Epidermal melanocyte (primary cell): ENCODE measurements at regions not wholly inside any gene's neighbourhood (a gene's known extent, or its start where the extent isn't known, plus 50 kb on each side); places are given as distances from the start of the nearest gene placed in this dataset.

Source experiments
- DNase-seq: peaks from one replicate; pipeline ENCODE4 v3.0.0; 2011; ENCODE audit warnings: low spot score; ENCODE audit not compliant: insufficient read length

DNA sequence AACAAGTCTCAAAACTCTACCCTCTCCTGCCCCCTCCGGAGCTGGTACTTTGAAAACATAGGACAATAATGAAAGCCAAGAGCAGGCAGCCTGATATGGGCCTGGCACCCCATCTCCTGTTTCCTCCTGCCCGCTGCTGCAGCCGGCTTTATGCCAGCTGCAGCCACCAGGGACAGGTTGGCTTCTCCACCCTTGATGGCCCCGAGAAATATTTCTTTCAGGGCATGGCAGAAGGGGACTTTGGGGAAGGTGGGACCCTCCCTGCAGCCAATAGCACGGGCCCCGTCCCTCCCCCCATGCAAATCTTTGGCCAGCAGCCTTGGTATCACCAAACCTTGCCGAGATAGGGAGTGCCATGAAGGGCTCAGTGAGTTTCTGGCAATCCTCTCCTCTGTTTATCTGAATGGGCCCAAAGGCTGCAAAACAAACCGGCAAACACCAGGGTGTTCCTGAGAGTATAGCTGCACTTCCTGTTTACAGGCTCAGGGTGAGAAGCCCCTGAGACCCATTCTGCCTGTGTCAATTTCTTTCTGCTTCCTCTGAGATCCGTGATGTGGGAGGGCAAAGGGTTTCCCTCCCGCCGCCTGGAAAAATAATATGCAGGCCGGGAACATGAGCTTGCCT lies 73.4 kb upstream of the BOD1 start:
- no peak for DNase-seq

DNA sequence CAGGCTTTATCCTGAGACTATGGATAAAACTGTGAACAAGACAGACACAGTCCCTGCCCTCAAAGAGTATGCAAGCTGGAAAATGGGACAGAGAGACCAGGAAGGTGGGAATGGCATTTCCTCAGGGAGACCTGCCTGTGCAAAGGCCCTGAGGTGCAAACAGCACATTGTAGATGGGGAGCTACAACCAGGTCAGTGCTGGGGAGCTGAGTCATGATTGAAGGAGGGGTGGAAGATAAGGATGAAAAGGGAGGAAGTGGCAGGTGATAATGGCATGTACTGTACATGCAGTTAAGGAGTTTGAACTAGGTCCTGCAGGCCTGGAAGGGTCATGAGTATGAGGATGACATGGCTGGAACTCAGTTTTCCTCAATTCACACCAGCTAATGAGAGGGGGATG lies 75.5 kb upstream of the BOD1 start:
- no peak for DNase-seq

DNA sequence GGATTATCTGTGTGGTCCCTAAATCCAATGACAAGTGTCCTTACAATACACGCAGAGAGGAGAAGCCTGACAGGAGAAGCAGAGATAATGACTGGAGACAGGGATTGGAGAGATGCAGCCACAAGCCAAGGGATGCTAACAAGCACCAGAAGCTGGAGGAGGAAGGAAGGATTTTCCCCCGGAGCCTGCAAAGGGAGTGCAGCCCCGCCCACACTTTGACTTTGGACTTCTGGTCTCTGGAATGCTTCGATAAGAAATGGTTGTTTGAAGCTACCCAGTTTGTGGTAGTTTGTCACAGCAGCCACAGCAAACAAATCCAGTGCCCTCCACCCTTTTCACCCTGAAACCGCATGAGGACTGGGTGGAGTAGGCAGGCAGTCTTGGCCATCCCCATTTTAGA lies 77.2 kb upstream of the BOD1 start:
- DNase-seq = no peak

DNA sequence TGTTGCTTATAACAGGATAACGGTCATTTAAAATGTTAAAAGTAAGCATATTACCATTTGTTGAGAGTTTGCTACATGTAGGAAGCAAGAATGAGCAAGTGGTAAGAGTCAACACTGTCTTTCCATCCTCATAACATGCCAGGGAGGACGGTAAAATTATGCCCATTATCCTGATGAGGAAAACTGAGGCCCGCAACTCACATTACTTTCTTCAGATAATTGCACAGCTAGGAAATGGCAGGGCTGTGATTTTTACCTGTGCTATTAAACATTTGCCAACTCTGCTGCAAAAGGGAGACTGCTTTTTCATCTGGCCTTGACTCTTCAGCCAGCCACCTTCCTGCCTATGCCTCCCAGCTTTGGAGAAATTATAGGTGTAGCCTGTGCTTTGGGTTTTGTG lies 79.8 kb upstream of the BOD1 start:
- DNase-seq = no peak

DNA sequence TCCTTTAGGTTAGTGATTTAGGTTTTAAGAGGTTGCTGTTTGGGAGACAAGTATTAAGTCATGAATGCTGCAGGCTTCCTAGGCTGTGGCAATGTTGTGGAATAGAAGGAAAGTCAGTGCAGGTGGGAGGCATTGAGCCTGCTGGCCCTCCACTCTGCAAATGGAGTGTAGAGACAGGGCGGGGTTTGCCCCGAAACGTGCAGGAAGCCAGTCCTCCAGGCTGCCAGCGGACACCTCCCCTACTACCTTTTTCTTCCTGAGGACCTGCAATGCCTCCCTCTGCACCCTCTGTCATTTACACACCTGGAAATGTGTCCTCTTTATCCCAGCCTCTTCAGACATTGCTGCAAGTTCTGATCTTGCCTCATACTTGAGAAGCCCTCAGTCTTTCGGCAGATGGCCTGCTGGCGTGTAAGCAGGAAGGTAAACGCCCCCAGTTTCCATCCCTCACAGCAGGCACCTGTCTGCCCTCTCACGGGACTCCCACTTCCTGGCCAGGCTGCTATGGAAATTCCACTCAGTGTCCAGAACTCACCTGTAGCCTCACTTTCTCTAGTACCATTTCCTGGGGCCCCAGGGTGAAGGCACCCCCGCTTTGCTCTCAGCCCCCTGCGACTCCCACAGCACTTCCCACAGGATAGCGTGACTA lies 81.6 kb upstream of the BOD1 start:
- no peak for DNase-seq

DNA sequence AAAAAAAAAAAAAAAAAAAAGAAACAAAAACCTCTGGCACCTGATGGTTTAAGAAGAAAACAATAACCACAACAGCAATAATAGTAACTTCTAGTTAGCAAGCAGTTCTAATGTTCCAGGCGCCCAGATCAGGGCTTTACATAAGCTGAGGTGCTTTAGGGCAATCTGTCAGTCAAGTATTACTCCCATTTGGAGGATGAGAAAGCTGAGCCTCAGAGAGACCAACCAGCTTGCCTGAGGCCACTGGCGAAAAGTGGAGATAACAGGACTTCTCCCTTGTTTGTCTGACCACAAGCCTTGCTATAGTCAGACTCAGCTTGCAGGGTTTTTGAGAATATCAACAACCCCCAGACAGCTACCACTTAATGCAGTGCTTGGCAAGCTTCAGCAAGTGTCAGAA lies 83.5 kb upstream of the BOD1 start:
- no peak for DNase-seq

DNA sequence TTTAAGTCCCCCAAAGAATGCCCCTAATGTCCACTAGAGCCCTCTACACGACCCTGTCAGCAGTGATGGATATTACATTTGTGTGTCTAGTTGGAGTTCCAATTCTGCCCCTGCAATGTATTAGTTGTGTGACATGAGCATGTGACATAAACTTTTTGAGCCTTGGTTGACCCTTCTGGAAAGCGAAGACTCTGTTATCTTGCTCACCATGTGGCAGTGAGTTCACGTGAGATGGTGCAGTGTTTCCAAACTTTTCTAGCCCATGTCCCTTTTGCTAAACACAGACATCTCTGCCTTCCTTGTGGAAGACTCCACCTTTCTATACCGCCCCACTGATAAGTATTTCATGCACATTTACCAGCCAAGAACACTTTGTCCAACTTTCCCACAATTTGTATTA lies 87.0 kb upstream of the BOD1 start:
- no peak for DNase-seq

DNA sequence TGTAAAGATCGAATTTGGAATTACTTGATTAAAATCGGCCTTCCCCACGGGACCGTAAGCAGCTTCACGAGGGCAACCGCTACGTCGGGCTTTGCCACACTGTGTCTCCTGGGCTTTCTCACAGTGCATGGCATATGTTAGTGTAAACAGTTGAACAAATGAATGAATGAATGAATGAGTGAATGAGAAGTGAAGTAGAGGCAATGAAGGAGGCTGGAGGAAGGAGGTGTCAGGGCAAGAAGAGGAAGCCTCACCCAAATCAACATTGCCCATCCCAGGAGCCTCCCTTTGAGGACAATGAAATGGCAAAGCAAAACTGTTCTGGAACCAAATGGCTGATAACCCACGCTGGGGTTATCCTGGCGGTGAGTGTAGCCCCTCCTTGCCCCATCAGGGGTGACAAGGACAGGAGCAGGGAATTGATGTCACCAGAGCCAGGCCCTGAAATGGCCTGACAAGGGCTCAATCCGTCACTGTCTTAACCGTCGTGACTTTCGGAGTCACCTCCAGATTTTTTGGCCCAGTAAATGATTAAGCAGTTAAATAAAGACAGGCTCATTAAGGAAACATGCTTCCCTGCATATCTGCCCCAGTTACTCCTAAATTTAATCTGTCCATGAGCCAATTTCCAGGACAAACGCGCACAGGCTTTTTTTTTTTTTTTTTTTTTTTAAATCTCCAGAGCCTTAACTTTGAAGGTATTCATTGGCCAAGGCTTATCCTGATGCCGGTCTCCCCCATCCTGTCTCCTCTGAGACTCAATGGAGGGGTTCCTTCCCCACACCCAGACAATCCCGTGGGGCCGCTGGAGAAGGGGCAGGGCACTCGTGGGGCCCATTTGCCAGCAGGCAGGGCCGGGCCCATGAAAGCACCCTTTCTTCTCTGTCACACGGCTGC lies 88.4 kb upstream of the BOD1 start:
- no peak for DNase-seq

DNA sequence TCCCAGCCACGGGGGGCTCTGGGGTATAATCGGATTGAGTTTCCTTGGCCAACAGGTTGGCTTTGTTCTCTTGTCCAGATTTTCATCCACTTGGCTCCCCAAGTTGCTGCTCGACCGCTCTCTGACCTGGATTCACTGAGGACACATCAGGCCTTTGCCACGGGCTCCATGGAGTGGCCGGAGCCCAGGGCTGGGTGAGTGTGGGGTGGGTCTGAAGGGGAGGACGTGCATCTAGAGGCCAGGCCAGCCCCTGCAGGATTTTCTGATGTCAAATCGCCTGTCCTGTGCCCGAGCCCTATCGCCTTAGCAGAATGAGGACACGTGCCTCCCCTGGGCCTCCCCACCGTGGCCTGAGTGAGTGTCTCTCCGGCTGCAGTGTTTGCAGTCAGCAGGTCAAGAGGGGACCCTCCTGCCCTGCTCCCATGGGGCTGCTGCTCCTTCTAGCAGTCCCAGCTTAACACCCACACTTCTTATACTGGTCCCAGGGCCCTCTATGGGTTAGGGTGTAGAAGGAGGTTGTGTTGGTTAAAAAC lies 89.1 kb upstream of the BOD1 start:
- no peak for DNase-seq

DNA sequence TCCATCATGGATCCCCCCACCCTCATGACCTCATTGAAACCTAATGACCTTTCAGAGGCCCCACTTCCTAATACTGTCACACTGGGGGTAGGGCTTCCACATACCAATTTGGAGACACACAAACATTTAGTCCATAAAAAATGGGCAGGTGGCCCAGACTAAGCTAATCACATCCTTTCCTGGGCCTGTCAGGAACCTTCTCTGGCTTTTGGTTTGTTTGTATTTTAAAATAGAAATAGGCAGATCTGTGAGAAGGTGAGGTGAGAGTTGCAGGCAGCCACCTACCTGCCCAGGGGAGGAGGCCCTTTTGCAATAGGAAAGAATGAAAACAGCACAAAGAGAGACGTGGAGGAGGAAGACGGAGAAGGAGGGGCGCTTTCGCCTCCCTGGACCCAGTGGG lies 90.2 kb upstream of the BOD1 start:
- DNase-seq = no peak

DNA sequence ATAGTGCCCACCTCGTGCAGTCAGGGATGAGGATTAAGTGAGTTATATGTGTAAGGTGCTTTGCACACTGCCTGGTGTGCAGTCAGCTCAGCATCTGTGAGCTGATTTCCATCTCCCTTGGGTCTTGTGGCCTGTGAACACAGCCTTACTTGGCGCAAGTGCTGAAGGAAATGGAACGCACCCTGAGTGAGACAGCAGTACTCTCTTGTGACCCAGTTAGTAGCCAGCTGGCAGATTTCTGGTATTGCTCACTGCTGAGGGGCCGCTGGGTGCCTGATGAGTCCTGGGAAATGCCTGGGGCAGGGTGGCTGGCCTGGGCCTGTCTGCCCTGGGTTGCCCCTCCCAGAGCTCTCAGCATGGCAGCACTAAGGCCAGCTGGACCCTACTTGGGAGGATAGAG lies 90.9 kb upstream of the BOD1 start:
- DNase-seq = peak; percentile 28

DNA sequence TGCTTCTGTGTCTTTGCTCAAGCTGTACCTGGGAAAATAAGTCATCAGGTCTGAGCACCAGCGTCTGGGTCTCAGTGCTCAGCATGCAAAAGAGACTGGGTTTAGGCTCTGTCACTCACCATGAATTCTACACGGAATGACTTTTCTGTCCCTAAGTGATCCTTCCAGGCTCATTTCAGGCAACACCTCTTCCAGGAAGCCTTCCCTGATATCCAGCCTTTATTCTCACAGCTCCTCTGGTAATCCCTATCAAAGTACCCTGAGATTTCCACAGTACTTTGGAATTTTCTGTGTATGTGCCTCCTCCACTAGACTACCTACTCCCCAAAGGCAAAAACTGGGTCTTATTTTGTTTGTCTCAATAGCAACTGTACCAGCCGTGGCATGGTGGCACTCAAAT lies 92.7 kb upstream of the BOD1 start:
- no peak for DNase-seq

DNA sequence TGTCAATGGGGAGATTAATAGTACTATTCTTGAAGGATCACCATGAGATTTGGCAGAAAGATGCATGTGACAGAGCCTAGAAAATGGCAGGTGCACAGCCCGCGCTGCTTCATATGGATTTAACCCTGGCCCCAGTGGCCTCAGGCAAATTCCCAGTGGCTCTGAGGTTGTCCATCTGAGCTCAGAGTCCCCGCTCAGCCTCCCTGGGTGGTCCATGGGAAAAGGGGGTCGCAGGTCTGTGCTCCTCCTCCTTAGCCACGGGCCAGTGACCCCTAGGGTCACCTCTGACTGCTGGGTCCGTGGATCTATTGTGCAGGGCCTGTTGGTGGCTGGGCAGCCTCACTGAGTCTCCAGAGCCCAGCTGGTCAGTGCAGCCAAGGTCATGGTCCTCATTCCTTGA lies 93.3 kb upstream of the BOD1 start:
- no peak for DNase-seq

DNA sequence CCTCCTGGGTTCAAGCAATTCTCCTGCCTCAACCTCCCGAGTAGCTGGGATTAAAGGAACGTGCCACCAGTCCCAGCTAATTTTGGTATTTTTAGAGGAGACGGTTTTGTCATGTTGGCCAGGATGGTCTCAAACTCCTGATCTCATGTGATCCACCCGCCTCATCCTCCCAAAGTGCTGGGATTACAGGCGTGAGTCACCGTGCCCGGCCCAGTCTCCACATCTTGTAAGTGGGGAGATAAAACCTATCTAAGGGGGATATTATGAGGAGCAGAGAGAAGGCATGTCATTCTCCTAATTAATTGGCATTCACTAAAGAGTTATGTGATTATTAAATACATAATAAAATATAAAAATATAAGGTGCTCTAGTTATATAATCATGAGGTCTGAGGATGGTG lies 94.1 kb upstream of the BOD1 start:
- DNase-seq = no peak

DNA sequence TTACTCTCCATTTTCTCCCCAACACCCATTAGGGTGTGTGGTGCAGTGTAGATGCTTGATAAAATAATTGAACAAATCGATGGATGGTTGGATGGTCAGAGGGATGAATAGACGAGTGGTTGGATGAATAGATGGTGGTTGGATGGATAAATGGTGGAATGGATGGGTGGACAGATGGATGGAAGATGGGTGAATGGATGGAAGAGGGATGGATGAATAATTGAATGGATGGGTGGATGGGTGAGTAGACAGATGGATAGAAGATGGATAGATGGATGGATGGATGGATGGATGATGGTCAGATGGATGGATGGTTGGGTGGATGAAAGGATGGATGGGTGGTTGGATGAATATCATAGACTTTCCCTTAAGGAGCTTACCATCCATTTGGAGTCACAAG lies 95.0 kb upstream of the BOD1 start:
- DNase-seq = no peak

DNA sequence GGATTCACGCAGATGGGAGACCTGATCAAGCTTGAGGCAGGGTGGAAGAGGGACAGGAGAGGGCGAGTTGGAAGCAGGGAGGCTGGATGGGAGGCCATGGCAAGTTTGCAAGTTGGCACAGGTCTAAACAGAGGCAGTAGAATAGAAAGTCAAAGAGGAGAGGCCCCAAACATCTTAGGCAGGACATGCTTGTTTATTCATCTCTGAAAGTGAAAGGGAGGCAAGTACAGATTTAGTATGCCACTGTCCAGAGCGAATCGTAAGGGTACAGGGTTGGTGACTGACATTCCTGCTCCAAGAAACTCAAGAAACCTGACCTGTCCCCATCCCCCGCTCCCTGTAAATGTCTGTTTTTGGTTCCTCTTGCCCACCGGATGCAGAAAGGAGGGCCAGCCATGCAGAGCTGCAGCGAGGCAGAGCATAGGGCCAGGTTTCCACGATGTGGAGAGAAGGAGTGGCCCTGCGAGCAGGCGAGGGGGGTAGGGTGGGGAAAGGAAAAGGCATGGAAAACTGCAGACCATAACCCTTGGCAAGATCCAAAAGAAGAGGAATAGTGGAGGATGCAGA lies 96.2 kb upstream of the BOD1 start:
- DNase-seq = no peak

DNA sequence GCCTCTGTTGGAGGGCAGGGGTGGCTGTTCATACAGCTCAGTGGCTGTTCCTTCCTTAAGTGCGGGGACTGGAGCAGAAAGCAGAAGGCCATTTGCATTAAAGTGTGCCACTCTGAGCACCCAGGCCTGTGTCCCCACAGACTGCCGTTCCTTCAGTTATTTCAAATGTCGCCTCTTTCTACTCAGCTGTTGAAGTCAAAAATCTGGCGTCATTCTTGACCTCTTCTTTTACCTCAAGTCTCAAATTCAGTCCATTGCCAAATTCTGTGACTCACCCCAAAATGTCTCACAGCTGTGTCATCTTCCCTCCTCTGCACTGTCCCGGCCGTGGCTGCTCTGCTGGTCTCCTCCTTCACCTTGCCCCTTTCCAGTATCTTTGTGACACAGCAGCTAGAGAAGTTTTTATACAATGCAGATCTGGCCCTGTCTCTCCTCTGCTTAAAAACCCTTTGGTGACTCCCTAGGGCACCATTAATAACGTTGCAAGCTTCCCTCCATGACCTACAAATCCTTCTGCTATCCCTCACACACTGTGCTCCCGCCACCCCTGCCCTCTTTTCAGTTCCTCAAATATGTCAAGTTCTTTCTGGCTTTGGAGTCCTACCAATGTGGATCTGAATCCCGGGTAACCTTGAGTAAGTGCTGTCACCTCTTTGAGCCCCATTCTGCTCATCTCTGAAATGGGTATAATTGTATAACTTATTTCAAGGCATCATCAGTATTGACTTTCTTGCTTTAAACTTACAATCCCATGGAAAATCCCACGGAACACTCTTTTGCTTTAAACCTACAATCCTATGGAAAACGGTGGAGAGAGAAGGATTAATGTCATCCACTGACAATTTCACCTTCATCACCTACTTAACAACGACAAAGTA lies 98.3 kb upstream of the BOD1 start:
- DNase-seq = peak; percentile 45

DNA sequence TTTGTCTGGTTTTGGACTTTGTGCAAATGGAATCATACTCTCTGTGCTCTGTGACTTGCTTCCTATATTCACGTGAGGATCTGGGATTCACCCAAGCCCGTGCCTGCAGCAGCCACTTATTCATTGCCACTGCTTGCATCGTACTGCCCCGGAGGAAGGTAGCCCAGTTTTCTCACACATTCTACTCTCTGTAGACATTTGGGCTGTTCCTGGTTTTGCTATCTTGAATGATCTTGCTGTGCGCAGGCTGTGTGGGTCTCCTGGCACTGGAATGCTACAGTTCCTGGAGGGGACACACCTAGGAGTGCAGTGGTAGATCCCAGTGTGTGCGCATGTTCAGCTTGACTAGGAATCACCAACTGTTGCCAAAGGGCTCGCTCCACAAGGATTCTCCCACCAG lies 99.2 kb upstream of the BOD1 start:
- DNase-seq = no peak

DNA sequence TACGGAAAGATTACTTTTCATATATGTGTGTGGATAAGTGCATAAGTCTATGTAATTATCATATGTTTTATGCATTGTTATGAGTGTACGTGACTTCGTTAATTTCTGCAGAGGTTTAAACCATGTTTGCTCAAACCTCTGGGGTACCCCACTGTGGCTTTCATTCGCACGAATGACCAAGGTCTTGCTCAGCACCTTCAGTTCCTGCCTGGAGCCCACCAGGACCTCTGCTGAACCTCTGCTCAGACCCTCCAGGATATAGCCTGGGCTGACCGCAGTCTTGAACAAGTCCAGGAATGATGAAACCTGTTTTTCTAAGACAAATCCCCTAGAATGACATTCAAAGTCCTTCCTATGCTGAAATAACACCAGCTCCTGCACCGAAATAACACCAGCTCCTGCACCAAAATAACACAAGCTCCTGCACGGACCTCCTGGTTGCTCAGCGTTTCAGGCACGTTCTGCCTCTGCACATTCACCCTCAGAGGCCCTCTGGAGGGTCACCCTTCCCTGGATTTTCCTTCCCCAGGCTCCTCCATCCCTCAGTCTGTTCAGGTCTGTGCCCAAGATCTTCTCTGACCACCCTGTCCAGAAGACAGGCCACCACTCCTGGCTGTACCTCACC lies 99.7 kb upstream of the BOD1 start:
- DNase-seq = no peak

DNA sequence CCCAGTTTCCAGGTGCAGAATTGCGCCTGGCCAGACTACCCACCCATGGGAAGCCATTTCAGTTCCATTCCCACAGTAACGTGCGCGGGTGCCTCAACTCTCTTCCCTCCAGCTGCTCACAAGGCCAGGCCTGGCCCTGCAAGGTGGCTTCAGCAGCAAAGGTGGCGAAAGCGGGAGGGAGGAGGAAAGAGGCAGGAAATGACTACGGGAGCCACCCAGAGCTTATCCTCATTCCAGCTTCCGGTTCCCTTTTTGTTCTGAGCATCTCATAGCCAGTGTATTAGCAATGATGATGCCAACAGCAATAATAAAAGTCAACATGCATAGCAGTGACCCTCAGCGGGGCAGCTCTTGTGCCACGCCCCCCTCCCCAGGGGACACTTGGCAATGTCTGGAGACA lies 101.5 kb upstream of the BOD1 start:
- no peak for DNase-seq

DNA sequence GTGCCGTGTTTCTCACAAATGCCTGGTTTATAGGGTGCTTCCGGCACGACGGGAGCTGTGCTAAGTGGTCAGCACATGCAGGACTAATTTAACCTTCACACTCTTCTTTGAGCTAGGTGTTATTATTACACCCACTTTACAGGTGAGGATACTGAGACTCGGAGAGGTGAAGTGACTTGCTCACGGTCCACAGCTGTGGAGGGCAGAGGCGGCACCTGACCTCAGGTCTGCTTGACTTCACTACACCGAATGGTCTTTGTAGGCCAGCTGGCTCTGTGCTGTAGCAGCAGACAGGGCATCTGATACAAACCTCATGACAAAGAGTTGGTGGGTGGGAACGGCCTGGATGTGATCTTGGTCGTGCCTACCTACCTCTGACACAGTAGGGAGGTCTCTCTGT lies 102.0 kb upstream of the BOD1 start:
- no peak for DNase-seq
